K562 (cell line): ENCODE measurements at regions not wholly inside any gene's neighbourhood (a gene's known extent, or its start where the extent isn't known, plus 50 kb on each side); places are given as distances from the start of the nearest gene placed in this dataset.

ENCODE experiments used
- ATAC-seq: fragments of 200-7000 bp; cut with Tn5 transposase; 3 replicates; pipeline ENCODE4 v1.9.1; 2020; ENCODE audit warnings: moderate library complexity
- BruUV-seq: library from RNA; stranded (reverse); fragments of 400-500 nt; replicated peaks from 2 replicates; lab custom pipeline; 2021; lab: Mats Ljungman, UMichigan
- CTCF ChIA-PET: fragments of 300-600 bp; formaldehyde crosslinking; extraction: SDS; loops from one replicate; lab custom pipeline; 2021; ENCODE audit warnings: low intra/inter-chr PET ratio; lab: Yijun Ruan, JAX
- POLR2A ChIA-PET: fragments of 300-600, 350-650 bp; sonication (Branson Sonifier 250); formaldehyde crosslinking; extraction: SDS; loops from one replicate; lab custom pipeline; 2021; ENCODE audit warnings: antibody characterized with exemption, inconsistent platforms; lab: Yijun Ruan, JAX
- DNase-seq, 4 experiments: peaks; one replicate each; pipeline versions ENCODE4 v3.0.0 to v3.0.0-alpha.2; 2011 to 2018; ENCODE audit warnings: low spot score in 3 of 4, mixed read lengths in 3 of 4; ENCODE audit errors: extremely low read depth in 1 of 4
- FAIRE-seq: peaks from 2 replicates; lab custom pipeline; 2011; peaks lifted over from hg19 to GRCh38; lab: Jason Lieb, UNC
- H2AFZ ChIP-seq: 2 replicates; pipeline ENCODE4 v1.6.0; 2011; ENCODE audit warnings: low read depth, low read length, control low read depth, inconsistent platforms
- H3K27ac ChIP-seq: fragments of 200-600 bp; 3 replicates; pipeline ENCODE4 v1.8.0; 2011; ENCODE audit warnings: low read depth, mild to moderate bottlenecking, control low read depth, inconsistent platforms, low read length, moderate library complexity, mixed read lengths; ENCODE audit errors: extremely low read depth
- H3K27me3 ChIP-seq, 2 experiments: fragments of 300-600 bp in 1 of 2; 2 replicates in 1 of 2; 3 replicates in 1 of 2; pipeline versions ENCODE4 v1.6.0 to v1.8.0; 2011; ENCODE audit warnings: inconsistent platforms in 2 of 2, low read length in 2 of 2, mild to moderate bottlenecking in 1 of 2, mixed read lengths in 1 of 2, moderate library complexity in 1 of 2; ENCODE audit not compliant: control insufficient read depth in 2 of 2, insufficient read depth in 2 of 2
- H3K36me3 ChIP-seq: fragments of 300-600 bp; 3 replicates; pipeline ENCODE4 v1.8.0; 2011; ENCODE audit warnings: mild to moderate bottlenecking, low read length, inconsistent platforms; ENCODE audit not compliant: control insufficient read depth, insufficient read depth
- H3K4me1 ChIP-seq, 2 experiments: fragments of 200-600 bp in 1 of 2; replicated peaks in 1 of 2; 2 replicates in 1 of 2; 3 replicates in 1 of 2; pipeline versions ENCODE4 v1.5.1 to v1.8.0; 2011; ENCODE audit warnings: inconsistent platforms in 2 of 2, low read length in 2 of 2, mild to moderate bottlenecking in 1 of 2, mixed read lengths in 1 of 2, moderate library complexity in 1 of 2; ENCODE audit not compliant: control insufficient read depth in 2 of 2, insufficient read depth in 2 of 2
- H3K4me2 ChIP-seq: 2 replicates; pipeline ENCODE4 v1.6.1; 2011; ENCODE audit warnings: low read length, control low read depth, inconsistent platforms, mixed read lengths; ENCODE audit not compliant: insufficient read depth
- H3K4me3 ChIP-seq: fragments of 200-600 bp; sonication (generic), shearing (Covaris generic); 2 replicates; pipeline ENCODE4 v1.5.1; 2016; ENCODE audit warnings: control low read depth, inconsistent platforms
- H3K79me2 ChIP-seq: fragments of 200-600 bp; 3 replicates; pipeline ENCODE4 v1.8.0; 2011; ENCODE audit warnings: low read length, inconsistent platforms; ENCODE audit not compliant: control insufficient read depth, insufficient read depth
- H3K9ac ChIP-seq, 2 experiments: 2 replicates each; pipeline versions ENCODE4 v1.6.0 to v1.6.1; 2011; ENCODE audit warnings: low read depth in 2 of 2, low read length in 2 of 2, control low read depth in 1 of 2, inconsistent platforms in 1 of 2, mild to moderate bottlenecking in 1 of 2, mixed read lengths in 1 of 2; ENCODE audit not compliant: insufficient read depth in 1 of 2
- H3K9me1 ChIP-seq: one replicate; pipeline ENCODE4 v1.6.0; 2011; ENCODE audit warnings: inconsistent platforms, mild to moderate bottlenecking, low read length, moderate library complexity; ENCODE audit not compliant: control insufficient read depth, insufficient read depth
- H3K9me3 ChIP-seq: replicated peaks from 2 replicates; pipeline ENCODE4 v1.5.1; 2011; ENCODE audit warnings: low read depth, low read length, inconsistent platforms; ENCODE audit not compliant: control insufficient read depth, insufficient read depth
- H4K20me1 ChIP-seq: replicated peaks from 2 replicates; pipeline ENCODE4 v1.6.1; 2011; ENCODE audit warnings: low read length, inconsistent platforms, mixed read lengths; ENCODE audit not compliant: control insufficient read depth, insufficient read depth
- ASH1L ChIP-seq: fragments of 450-650 bp; IDR thresholded peaks from 2 replicates; pipeline ENCODE4 v1.6.1; 2018; ENCODE audit warnings: borderline replicate concordance, mild to moderate bottlenecking, low read depth; ENCODE audit not compliant: partially characterized antibody
- CC2D1A ChIP-seq: fragments of 450-650 bp; IDR thresholded peaks from 2 replicates; pipeline ENCODE4 v1.6.1; 2017; ENCODE audit warnings: mild to moderate bottlenecking
- KAT8 ChIP-seq: fragments of 450-650 bp; IDR thresholded peaks from 2 replicates; pipeline ENCODE4 v1.6.1; 2016; ENCODE audit warnings: low read depth, mild to moderate bottlenecking
- SIX5 ChIP-seq, 2 experiments: IDR thresholded peaks; 2 replicates each; pipeline ENCODE4 v1.6.1; 2011; ENCODE audit warnings: low read length in 2 of 2, borderline replicate concordance in 1 of 2, low read depth in 1 of 2, mild to moderate bottlenecking in 1 of 2, moderate library complexity in 1 of 2; ENCODE audit not compliant: insufficient read depth in 1 of 2
- SMARCB1 ChIP-seq: IDR thresholded peaks from 2 replicates; pipeline ENCODE4 v1.6.1; 2011; ENCODE audit warnings: improper control_type of control experiment, low read depth; ENCODE audit not compliant: insufficient read length
- SRSF3 ChIP-seq: fragments of 200-400 bp; formaldehyde crosslinking; IDR thresholded peaks from 2 replicates; pipeline ENCODE4 v1.6.1; 2016; ENCODE audit warnings: mild to moderate bottlenecking, low read length, moderate library complexity; ENCODE audit not compliant: insufficient read depth
- SUPT5H ChIP-seq: fragments of 450-650 bp; IDR thresholded peaks from 2 replicates; pipeline ENCODE4 v1.6.1; 2016
- TBP ChIP-seq: optimal IDR thresholded peaks from 2 replicates; pipeline ENCODE3; 2011; ENCODE audit warnings: low read depth, low read length, improper control_type of control experiment
- ZNF311 ChIP-seq: fragments of 250-450 bp; sonication (Bioruptor Pico); IDR thresholded peaks from 2 replicates; pipeline ENCODE4 v1.4.0; 2020; ENCODE audit warnings: mild to moderate bottlenecking, moderate library complexity
- ZNF436 ChIP-seq: fragments of 250-450, 450-650 bp; sonication (Bioruptor Pico); formaldehyde crosslinking; IDR thresholded peaks from 2 replicates; pipeline ENCODE4 v1.7.0; 2020; ENCODE audit warnings: mild to moderate bottlenecking
- ZNF780A ChIP-seq: fragments of 250-450 bp; sonication (Bioruptor Pico); IDR thresholded peaks from 2 replicates; pipeline ENCODE4 v1.5.0; 2021; ENCODE audit warnings: mild to moderate bottlenecking
- WGBS: fragments of 100-300 bp; shearing (Covaris generic); methylation state at CpG from one replicate; pipeline ENCODE4 v1.1.6; 2016; ENCODE audit warnings: low coverage, mixed read lengths; ENCODE audit not compliant: insufficient coverage; ENCODE audit errors: missing lambda C conversion rate; 5-methylcytosine and 5-hydroxymethylcytosine counted together
- in situ Hi-C: fragments of 300-500 bp; cut with MboI; formaldehyde crosslinking; loops from 4 replicates; pipeline ENCODE4 v1.15.0; 2018; ENCODE audit warnings: inconsistent platforms, mixed read lengths
- intact Hi-C: fragments of 100-400 bp; cut with micrococcal nuclease; formaldehyde crosslinking; loops from 2 replicates; pipeline ENCODE4 v1.14.2; 2022
- TF ChIP-seq, protein P1 (sequence below): fragments of 200-400 bp; formaldehyde crosslinking; IDR thresholded peaks from 2 replicates; pipeline ENCODE4 v1.6.1; 2017; ENCODE audit warnings: mild to moderate bottlenecking, low read depth, low read length, moderate library complexity
- TF ChIP-seq, protein P2 (sequence below): fragments of 450-650 bp; formaldehyde crosslinking; conservative IDR thresholded peaks from 2 replicates; pipeline ENCODE4 v1.4.0; 2022; ENCODE audit warnings: mild to moderate bottlenecking, missing genetic modification characterization
- TF ChIP-seq, protein P3 (sequence below): fragments of 450-650 bp; IDR thresholded peaks from 2 replicates; pipeline ENCODE4 v1.6.1; 2016; ENCODE audit warnings: borderline replicate concordance

DNA sequence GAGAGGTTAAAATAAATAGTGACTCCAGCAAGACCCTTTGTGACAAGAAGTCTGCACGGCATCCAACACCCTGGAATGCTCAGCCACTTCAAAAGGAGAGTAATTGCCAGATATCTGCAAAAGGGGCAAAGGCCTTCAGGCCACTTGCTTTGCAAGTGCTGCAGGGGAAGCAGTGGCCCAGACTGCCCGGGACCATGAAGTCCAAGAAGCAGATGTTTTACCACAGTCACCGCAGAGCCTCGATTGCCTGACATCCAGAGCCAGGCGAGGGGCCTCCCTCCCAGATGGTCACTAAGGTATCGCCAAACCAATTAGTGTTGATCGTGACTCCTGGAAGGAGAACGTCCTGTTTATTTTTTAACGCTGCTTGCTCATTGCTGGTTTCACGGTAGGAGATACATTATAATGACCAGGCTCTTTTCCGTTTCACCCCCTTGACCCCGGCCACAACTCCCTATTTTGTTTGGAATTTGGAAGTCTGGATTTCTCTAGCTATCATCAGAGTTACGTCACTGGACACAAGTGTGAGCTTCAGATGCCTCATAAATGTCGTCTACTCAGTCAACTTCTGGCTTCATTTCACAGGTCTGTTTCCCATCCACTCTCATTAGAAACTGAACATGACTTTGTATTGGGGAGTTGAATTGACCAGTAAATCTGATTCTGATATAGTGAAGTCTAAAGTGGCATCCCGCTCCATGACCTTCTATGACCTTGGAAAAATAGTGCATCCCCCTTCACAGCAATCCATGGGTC, 276.2 kb downstream of the WDR11 start (continued):
- TF ChIP-seq, protein P1, sequence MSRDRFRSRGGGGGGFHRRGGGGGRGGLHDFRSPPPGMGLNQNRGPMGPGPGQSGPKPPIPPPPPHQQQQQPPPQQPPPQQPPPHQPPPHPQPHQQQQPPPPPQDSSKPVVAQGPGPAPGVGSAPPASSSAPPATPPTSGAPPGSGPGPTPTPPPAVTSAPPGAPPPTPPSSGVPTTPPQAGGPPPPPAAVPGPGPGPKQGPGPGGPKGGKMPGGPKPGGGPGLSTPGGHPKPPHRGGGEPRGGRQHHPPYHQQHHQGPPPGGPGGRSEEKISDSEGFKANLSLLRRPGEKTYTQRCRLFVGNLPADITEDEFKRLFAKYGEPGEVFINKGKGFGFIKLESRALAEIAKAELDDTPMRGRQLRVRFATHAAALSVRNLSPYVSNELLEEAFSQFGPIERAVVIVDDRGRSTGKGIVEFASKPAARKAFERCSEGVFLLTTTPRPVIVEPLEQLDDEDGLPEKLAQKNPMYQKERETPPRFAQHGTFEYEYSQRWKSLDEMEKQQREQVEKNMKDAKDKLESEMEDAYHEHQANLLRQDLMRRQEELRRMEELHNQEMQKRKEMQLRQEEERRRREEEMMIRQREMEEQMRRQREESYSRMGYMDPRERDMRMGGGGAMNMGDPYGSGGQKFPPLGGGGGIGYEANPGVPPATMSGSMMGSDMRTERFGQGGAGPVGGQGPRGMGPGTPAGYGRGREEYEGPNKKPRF: no peak

DNA sequence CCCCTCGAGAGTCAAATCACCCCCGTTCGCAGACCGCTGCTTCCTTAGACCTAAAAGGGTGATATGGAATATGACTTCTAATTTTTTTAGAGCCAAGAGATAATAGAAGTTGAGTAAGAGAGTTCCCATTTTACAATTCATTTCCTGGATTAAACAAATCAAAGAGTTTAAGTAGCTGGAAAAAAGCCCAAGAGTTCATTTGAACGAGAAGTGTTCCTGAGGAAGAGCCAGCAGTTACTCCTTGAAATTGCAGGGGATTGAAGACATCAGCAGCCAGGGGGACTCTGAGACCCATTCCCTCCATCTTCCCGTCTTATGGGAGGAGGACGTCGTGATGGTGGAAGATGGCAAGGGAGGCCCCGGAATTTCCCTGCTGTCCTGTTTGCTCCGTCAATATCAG, 277.0 kb downstream of the WDR11 start:
- CTCF ChIA-PET: no interaction called here
- TF ChIP-seq ZNF311 (CRISPR knock-in tag) (no peak), SRSF3 (no peak), CC2D1A (no peak), SUPT5H (no peak), ZNF436 (CRISPR knock-in tag) (no peak), TBP (no peak), ASH1L (no peak), SMARCB1 (no peak), KAT8 (no peak), ZNF780A (CRISPR knock-in tag) (no peak), SIX5 (IDR thresholded peaks at IDR 0.05; ENCODE audit: borderline replicate concordance in 1 of 2, insufficient read depth in 1 of 2, low read depth in 1 of 2, low read length in 2 of 2) (no peak)
- TF ChIP-seq, protein P2, sequence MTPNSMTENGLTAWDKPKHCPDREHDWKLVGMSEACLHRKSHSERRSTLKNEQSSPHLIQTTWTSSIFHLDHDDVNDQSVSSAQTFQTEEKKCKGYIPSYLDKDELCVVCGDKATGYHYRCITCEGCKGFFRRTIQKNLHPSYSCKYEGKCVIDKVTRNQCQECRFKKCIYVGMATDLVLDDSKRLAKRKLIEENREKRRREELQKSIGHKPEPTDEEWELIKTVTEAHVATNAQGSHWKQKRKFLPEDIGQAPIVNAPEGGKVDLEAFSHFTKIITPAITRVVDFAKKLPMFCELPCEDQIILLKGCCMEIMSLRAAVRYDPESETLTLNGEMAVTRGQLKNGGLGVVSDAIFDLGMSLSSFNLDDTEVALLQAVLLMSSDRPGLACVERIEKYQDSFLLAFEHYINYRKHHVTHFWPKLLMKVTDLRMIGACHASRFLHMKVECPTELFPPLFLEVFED (CRISPR knock-in tag): no peak
- TF ChIP-seq, protein P3, sequence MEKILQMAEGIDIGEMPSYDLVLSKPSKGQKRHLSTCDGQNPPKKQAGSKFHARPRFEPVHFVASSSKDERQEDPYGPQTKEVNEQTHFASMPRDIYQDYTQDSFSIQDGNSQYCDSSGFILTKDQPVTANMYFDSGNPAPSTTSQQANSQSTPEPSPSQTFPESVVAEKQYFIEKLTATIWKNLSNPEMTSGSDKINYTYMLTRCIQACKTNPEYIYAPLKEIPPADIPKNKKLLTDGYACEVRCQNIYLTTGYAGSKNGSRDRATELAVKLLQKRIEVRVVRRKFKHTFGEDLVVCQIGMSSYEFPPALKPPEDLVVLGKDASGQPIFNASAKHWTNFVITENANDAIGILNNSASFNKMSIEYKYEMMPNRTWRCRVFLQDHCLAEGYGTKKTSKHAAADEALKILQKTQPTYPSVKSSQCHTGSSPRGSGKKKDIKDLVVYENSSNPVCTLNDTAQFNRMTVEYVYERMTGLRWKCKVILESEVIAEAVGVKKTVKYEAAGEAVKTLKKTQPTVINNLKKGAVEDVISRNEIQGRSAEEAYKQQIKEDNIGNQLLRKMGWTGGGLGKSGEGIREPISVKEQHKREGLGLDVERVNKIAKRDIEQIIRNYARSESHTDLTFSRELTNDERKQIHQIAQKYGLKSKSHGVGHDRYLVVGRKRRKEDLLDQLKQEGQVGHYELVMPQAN: no peak

More for the DNA sequence above, 277.0 kb downstream of the WDR11 start:
- no peaks in the 10 kb centered on the region for H3K9me1 ChIP-seq
- FAIRE-seq (no peak), ATAC-seq (no peak), DNase-seq (no peak)
- POLR2A ChIA-PET: no interaction called here
- no peak overlapping the region for H3K27ac ChIP-seq
- H3K36me3 ChIP-seq: no peaks in the 10 kb centered on the region
- H3K4me1 ChIP-seq: no peaks in the 10 kb centered on the region
- no peak overlapping the region for H3K4me2 ChIP-seq
- H3K9ac ChIP-seq: no peak overlapping the region
- no peak overlapping the region for H3K4me3 ChIP-seq
- H3K79me2 ChIP-seq: no peaks in the 10 kb centered on the region
- H3K27me3 ChIP-seq: no peaks in the 10 kb centered on the region; a peak in 1 of 5 replicates
- no peaks in the 10 kb centered on the region for H4K20me1 ChIP-seq
- no TSS peak for BruUV-seq
- no peak overlapping the region for H2AFZ ChIP-seq
- in situ Hi-C loops: no loop called here
- intact Hi-C loops: no loop called here
- WGBS: 0% methylated on average over 5 of the region's 10 CpGs
- no peaks in the 10 kb centered on the region for H3K9me3 ChIP-seq
